Epithelial cell of proximal tubule (primary cell): ENCODE measurements at regions not wholly inside any gene's neighbourhood (a gene's known extent, or its start where the extent isn't known, plus 50 kb on each side); places are given as distances from the start of the nearest gene placed in this dataset.
"Not testable (repeated sequence)": the region's sequence is repeated elsewhere in the genome, so short reads cannot be mapped to it uniquely, and the experiment has no call there.

ENCODE experiments used
- DNase-seq: peaks from one replicate; pipeline ENCODE4 v3.0.0-alpha.2; 2011; ENCODE audit warnings: low read depth
- H3K4me3 ChIP-seq: 2 replicates; pipeline ENCODE4 v1.5.1; 2011; ENCODE audit warnings: low read depth, mild to moderate bottlenecking, low read length
- CTCF ChIP-seq: conservative IDR thresholded peaks from 2 replicates; pipeline ENCODE4 v1.5.1; 2012; ENCODE audit warnings: low read depth, mild to moderate bottlenecking, low read length

- TF ChIP-seq CTCF, result no peak
- no peak for DNase-seq
- H3K4me3 ChIP-seq, result no peak overlapping the region
These were observed 1088.7 kb downstream of the SUCLG1 start for GRCh38 chr2:83370419-83370762.

- TF ChIP-seq CTCF, result no peak
- H3K4me3 ChIP-seq, result no peak overlapping the region
- no peak for DNase-seq
These were observed 1089.3 kb downstream of the SUCLG1 start for GRCh38 chr2:83369601-83370418.

GRCh38 chr2:83368916-83369315 lies 1090.2 kb downstream of the SUCLG1 start:
- no peak for TF ChIP-seq CTCF
- no peak overlapping the region for H3K4me3 ChIP-seq
- no peak for DNase-seq

- no peak overlapping the region for H3K4me3 ChIP-seq
- TF ChIP-seq CTCF, result no peak
- DNase-seq, result no peak
These were observed 1090.6 kb downstream of the SUCLG1 start for GRCh38 chr2:83368461-83368860.

GRCh38 chr2:83365476-83365875 lies 1093.6 kb downstream of the SUCLG1 start:
- DNase-seq, result no peak
- TF ChIP-seq CTCF, result no peak
- H3K4me3 ChIP-seq, result no peak overlapping the region

- TF ChIP-seq CTCF, result no peak
- no peak for DNase-seq
These were observed 1094.8 kb downstream of the SUCLG1 start for GRCh38 chr2:83364264-83364663.

GRCh38 chr2:83363138-83363537 lies 1095.9 kb downstream of the SUCLG1 start:
- not testable (repeated sequence) for DNase-seq, H3K4me3 ChIP-seq

More at GRCh38 chr2:83364264-83364663, 1094.8 kb downstream of the SUCLG1 start:
- H3K4me3 ChIP-seq, result no peak overlapping the region
